ENCODE measurements at regions not wholly inside any gene's neighbourhood (a gene's known extent, or its start where the extent isn't known, plus 50 kb on each side); places are given as distances from the start of the nearest gene placed in this dataset.

- TF ChIP-seq CTCF (IDR thresholded peaks at IDR 0.05), result no peak
Measured at GRCh38 chr16:13314633-13315032, 413.2 kb downstream of the SHISA9 start.

DNA sequence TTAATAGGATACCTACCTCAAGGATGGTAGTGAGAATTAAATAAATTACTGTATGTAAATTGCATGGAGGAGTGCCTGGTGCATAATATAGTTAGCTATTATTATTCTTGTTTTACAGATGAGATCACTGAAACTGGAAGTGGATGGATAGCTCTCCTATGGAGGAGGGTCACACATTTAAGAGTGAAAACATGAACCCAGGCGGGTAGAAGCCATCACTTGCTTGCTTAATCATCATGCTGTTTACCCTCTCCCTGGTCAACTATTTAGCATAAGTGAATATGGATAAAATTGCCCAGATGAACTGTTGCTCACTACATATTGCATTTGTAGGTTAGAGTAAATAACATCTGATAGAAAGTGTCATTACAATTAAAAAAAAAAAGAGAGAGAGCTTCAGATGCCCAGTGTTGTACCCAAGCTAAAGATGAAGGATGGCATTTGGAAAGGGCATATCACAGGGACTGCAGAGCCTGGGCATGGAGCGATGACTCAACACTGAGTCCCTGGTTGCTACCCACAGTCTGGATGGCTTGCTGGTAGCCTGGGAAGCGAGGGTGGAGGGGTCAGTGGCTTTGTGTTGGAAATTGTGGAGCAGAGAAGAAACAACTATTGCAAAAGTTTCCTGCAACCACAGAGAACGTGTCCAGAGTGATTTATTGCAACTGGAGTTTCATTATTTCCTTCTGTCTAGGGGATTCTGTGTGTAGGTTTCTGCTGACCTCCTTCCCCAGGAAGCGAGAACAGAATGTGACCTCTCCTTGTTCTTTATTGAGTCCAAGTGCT is 414.4 kb downstream of the SHISA9 start:
- H3K4me1 ChIP-seq (ENCODE audit: control insufficient read depth in 1 of 2, insufficient read depth in 2 of 2, low read length in 2 of 2), result peaks cover 5 to 7% of the 10 kb centered on the region in 2 donors
- intact Hi-C loops (cut with micrococcal nuclease), result no loop called here
- Mint-ChIP-seq H3K36me3 (no peaks in the 10 kb centered on the region), H3K4me3 (peak overlapping the region; percentile 46 to 77), H3K4me1 (peaks cover 15% of the 10 kb centered on the region), H3K9me3 (peaks cover 0 to 4% (median 0%) of the 10 kb centered on the region in 7 donors), H3K27ac (peak overlapping the region in 1 of 7 donors; percentile 55), H3K27me3 (ENCODE audit: low read depth in 3 of 3) (peaks cover 0 to 4% (median 0%) of the 10 kb centered on the region in 3 donors)
- no peak overlapping the region for H3K27ac ChIP-seq (ENCODE audit: low read depth in 1 of 2, low read length in 2 of 2)
- no peaks in the 10 kb centered on the region for H3K27me3 ChIP-seq (ENCODE audit: control insufficient read depth in 2 of 2, insufficient read depth in 2 of 2, low read length in 2 of 2)
- peak overlapping the region; percentile 31 for H3K4me2 ChIP-seq (replicated peaks; ENCODE audit: extremely low read depth, low read length, poor library complexity, severe bottlenecking)
- peak overlapping the region in 1 of 3 experiments; percentile 21 for H3K4me3 ChIP-seq (replicated peaks in 1 of 3; ENCODE audit: low read depth in 2 of 3, low read length in 3 of 3)
- no peak overlapping the region for H3K9ac ChIP-seq (ENCODE audit: insufficient read depth, low read length, poor library complexity, severe bottlenecking)
- H4K20me1 ChIP-seq (ENCODE audit: insufficient read depth, low read length), result no peaks in the 10 kb centered on the region
- no peak overlapping the region for H2AFZ ChIP-seq (ENCODE audit: insufficient read depth, low read depth, low read length, poor library complexity, severe bottlenecking)
- DNase-seq, result no peak
- no peaks in the 10 kb centered on the region for H3K79me2 ChIP-seq (ENCODE audit: insufficient read depth, low read length)
- TF ChIP-seq CTCF (IDR thresholded peaks at IDR 0.05), result no peak
- H3K9me3 ChIP-seq (replicated peaks in 1 of 2; ENCODE audit: control insufficient read depth in 1 of 2, insufficient read depth in 1 of 2, low read length in 2 of 2), result no peaks in the 10 kb centered on the region
- H3K36me3 ChIP-seq (replicated peaks in 1 of 2; ENCODE audit: control insufficient read depth in 1 of 2, insufficient read depth in 2 of 2, low read length in 2 of 2), result no peaks in the 10 kb centered on the region
- 6% methylated on average over 3 of the region's 5 CpGs for WGBS (ENCODE audit: insufficient coverage)

More at GRCh38 chr16:13314633-13315032, 413.2 kb downstream of the SHISA9 start:
- no CpG with 5 or more reads among the region's 2 CpGs for WGBS (ENCODE audit: insufficient coverage)
- no peak overlapping the region for H3K27ac ChIP-seq (ENCODE audit: low read depth in 1 of 2, low read length in 2 of 2)
- Mint-ChIP-seq H3K27me3 (ENCODE audit: low read depth in 3 of 3) (peaks cover 0 to 4% (median 0%) of the 10 kb centered on the region in 3 donors), H3K4me3 (no peak overlapping the region), H3K4me1 (peaks cover 15% of the 10 kb centered on the region), H3K36me3 (no peaks in the 10 kb centered on the region), H3K27ac (no peak overlapping the region), H3K9me3 (peaks cover 0 to 1% (median 0%) of the 10 kb centered on the region in 7 donors)
- no peak for DNase-seq
- intact Hi-C loops (cut with micrococcal nuclease), result no loop called here
- peaks cover 5 to 7% of the 10 kb centered on the region in 2 donors for H3K4me1 ChIP-seq (ENCODE audit: control insufficient read depth in 1 of 2, insufficient read depth in 2 of 2, low read length in 2 of 2)
- H3K9me3 ChIP-seq (replicated peaks in 1 of 2; ENCODE audit: control insufficient read depth in 1 of 2, insufficient read depth in 1 of 2, low read length in 2 of 2), result no peaks in the 10 kb centered on the region
- H3K27me3 ChIP-seq (ENCODE audit: control insufficient read depth in 2 of 2, insufficient read depth in 2 of 2, low read length in 2 of 2), result no peaks in the 10 kb centered on the region
- H4K20me1 ChIP-seq (ENCODE audit: insufficient read depth, low read length), result no peaks in the 10 kb centered on the region
- no peak overlapping the region for H3K4me2 ChIP-seq (replicated peaks; ENCODE audit: extremely low read depth, low read length, poor library complexity, severe bottlenecking)
- no peak overlapping the region for H3K9ac ChIP-seq (ENCODE audit: insufficient read depth, low read length, poor library complexity, severe bottlenecking)
- no peak overlapping the region for H3K4me3 ChIP-seq (replicated peaks in 1 of 3; ENCODE audit: low read depth in 2 of 3, low read length in 3 of 3)
- no peak overlapping the region for H2AFZ ChIP-seq (ENCODE audit: insufficient read depth, low read depth, low read length, poor library complexity, severe bottlenecking)
- no peaks in the 10 kb centered on the region for H3K36me3 ChIP-seq (replicated peaks in 1 of 2; ENCODE audit: control insufficient read depth in 1 of 2, insufficient read depth in 2 of 2, low read length in 2 of 2)
- H3K79me2 ChIP-seq (ENCODE audit: insufficient read depth, low read length), result no peaks in the 10 kb centered on the region

All from CD14-positive monocyte (primary cell).